ENCODE measurements at regions not wholly inside any gene's neighbourhood (a gene's known extent, or its start where the extent isn't known, plus 50 kb on each side); places are given as distances from the start of the nearest gene placed in this dataset.

DNA sequence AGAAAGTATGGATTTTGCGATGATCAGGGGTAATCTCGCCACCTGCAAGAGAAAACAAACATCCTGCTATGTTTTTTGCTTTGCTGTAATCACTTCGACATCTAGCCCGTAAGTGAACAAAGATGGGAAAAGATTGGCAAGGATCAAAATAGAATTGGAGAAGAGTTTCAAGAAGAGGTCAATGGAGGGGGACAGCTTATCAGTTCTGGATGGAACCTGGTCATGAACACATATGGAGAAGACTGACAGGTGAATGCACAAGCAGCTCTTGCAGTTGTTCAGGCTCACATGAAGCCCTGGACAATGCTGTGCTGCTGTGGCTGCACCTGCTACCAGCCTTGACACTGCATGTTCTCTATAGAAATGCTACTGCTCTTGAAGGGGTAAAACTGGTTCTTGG is 222.1 kb downstream of the BCAS1 start:
- TF ChIP-seq ZBTB7A (IDR thresholded peaks at IDR 0.05; ENCODE audit: low read depth) (no peak), CEBPB (IDR thresholded peaks at IDR 0.05) (no peak)
- TF ChIP-seq, protein P1, sequence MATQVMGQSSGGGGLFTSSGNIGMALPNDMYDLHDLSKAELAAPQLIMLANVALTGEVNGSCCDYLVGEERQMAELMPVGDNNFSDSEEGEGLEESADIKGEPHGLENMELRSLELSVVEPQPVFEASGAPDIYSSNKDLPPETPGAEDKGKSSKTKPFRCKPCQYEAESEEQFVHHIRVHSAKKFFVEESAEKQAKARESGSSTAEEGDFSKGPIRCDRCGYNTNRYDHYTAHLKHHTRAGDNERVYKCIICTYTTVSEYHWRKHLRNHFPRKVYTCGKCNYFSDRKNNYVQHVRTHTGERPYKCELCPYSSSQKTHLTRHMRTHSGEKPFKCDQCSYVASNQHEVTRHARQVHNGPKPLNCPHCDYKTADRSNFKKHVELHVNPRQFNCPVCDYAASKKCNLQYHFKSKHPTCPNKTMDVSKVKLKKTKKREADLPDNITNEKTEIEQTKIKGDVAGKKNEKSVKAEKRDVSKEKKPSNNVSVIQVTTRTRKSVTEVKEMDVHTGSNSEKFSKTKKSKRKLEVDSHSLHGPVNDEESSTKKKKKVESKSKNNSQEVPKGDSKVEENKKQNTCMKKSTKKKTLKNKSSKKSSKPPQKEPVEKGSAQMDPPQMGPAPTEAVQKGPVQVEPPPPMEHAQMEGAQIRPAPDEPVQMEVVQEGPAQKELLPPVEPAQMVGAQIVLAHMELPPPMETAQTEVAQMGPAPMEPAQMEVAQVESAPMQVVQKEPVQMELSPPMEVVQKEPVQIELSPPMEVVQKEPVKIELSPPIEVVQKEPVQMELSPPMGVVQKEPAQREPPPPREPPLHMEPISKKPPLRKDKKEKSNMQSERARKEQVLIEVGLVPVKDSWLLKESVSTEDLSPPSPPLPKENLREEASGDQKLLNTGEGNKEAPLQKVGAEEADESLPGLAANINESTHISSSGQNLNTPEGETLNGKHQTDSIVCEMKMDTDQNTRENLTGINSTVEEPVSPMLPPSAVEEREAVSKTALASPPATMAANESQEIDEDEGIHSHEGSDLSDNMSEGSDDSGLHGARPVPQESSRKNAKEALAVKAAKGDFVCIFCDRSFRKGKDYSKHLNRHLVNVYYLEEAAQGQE (IDR thresholded peaks at IDR 0.05; ENCODE audit: low read depth): no peak

All from Ishikawa (cell line).